HUDEP-2 (cell line): ENCODE measurements at regions not wholly inside any gene's neighbourhood (a gene's known extent, or its start where the extent isn't known, plus 50 kb on each side); places are given as distances from the start of the nearest gene placed in this dataset.
"Not testable (repeated sequence)": the region's sequence is repeated elsewhere in the genome, so short reads cannot be mapped to it uniquely, and the experiment has no call there.

Source experiments
- DNase-seq, 76 experiments: peaks; one replicate each; lab custom pipeline; 2025; ENCODE audit not compliant: unreplicated experiment in 76 of 76; lab: John Stamatoyannopoulos, UW

DNA sequence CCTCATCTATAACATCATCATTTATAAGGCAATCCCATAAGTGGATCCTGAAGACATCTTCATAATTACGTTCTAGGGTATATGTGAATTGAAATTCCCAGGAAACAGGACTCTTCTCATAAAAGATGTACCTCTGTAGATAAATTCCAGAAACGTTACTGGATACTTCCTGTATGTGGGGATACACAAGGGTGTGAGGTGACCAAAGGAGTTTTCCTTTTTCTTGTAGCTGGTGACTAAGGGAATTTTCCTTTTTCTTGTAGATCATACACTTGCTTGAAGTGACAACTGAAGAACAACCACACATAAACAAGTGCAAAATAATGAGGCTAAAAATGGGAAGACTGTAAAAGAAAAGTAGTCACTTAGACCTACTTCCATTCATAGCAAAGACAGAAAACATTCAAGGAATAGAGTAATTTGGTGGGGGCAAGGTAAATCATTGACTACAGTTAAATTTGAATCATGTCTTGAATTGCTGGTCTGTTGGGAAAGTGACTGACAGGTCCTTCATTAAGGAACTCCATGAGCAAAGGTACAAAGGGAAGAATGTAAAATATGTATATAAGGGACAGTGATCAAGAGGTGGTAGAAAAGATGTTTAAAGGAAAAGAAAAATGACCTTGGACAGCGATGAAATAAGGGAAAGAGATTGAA, 53.2 kb upstream of the UBE2E3 start:
- no peak for DNase-seq

DNA sequence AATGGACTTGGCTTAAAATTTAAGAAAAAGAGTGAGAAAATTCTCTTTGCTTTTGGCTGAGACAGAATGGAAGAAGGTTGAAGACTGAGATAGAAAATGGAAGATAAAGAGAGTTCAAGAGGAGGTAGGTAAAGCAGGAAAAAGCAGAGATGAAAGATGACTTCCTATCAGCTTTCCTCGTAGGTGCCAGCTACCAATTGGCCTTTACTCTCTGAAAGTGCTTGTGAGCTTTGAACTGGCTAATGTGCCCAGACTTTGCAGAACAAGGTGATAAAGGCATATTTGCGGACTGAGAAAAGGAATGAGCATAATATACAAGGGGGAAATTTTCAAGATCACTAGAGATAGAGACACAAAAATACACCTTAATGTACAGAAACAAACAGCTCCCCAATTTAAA, 54.7 kb upstream of the UBE2E3 start:
- DNase-seq, result no peak

DNA sequence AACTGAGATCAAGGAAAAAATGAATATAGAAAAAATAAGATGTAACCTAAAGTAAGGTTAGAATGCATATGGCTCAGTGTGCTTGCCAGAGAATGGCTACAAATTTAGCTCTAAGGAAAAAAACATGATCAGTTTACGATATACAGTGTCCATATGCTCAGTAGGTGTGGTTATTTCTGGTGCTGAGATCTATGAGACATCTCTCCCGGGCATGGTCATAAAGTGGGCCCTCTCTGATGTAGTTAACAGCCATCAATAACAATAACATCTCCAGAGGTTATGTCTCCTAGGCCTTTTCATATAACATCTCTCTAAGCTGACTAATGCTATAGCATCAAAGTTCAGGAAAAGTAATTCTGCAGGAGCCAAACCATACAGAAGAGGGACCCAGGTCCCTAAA, 56.3 kb upstream of the UBE2E3 start:
- DNase-seq, result no peak

DNA sequence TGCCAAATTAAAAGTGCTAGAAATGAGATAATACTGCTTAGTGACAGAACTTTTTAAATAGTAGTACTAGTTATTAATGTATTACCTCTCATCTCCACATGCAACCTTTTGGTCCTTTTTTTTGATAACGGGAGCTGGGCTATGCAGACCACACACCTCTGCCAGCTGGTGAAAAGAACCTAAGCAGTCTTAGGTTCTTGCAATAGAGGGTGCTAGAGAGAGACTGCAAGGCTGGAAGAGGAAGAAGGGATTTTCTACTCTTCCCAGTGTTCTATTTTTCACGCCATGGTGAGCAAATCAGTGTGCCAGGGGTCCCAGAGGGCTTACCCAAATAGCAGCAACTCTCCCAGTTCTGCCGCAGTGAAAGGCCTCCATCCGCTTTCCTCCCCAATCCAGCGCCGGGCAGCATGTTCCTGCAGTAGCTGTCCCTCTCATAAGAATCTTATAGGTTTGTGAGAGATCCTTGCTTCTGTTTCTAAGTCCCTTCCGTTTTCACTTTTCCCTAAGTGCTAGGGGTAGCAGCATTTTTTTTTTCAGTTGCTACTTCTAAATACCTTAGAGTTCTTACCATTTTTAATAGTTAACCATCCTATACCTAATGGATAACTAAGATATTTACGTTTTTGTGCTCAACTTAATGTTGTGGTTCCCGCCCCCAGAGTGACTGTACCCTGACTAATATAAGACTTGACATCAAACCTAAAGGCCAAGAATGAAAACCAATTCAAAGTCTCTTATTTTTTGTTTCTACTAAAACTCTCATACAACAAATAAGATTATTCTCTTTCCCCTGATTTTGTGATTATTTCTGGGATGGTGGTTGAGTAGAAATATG, 69.4 kb upstream of the UBE2E3 start:
- DNase-seq, result peak in 1 of 76 experiments; percentile 1

DNA sequence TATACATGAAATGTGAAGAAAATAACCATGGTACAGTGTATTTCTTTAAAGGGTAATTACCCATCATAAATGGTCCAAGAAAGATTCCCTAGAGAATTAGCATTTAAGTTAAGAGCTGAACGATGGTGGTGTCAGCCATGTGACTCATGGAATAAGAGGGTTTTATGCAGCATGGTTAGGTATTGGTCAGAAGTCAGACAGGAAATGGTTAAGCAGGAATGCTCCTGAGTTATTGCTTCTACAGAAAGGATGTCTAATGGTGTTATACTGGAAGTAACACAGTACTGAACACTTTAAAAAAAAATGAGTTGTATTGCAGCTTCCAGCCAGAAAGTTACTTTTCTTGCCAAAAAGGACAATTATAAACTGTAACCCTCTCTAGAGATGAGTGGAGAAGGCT, 72.7 kb upstream of the UBE2E3 start:
- no peak for DNase-seq

DNA sequence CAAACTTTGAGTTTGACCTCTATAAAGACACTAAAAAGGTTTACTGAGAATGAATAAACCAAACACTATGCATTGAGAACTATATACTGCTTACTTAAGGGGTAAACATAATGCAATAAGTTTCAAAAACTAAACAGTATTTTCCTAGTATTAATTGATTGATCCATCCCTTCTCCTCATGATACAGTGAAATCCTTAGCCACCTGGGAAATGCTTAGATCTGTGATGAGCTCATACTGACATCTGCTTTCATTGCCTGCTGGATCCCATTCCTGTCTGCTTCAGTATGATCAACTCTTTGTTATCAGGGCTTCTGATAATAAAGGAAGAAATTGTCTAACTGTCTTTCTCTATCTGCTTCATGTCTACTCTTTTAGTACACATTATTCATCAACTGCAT, 74.9 kb upstream of the UBE2E3 start:
- no peak for DNase-seq

DNA sequence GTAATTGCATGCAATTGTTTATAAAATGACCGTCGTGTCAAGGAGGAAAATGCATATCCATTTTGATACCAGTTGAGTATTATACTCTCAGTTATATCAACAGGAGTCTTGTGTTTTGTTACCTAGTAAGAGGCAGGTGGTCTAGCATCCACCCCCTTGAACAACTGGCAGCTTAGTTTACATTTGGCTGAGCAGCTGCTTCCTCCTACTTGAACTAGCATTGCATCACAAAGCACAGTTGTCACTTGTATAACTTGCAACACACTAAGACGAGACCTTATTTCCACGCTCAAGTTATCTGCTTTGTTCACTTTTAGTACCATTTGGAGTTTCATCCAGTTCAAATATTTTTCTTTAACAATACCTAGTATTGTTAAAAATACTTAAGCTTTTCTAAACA, 75.4 kb upstream of the UBE2E3 start:
- no peak for DNase-seq

DNA sequence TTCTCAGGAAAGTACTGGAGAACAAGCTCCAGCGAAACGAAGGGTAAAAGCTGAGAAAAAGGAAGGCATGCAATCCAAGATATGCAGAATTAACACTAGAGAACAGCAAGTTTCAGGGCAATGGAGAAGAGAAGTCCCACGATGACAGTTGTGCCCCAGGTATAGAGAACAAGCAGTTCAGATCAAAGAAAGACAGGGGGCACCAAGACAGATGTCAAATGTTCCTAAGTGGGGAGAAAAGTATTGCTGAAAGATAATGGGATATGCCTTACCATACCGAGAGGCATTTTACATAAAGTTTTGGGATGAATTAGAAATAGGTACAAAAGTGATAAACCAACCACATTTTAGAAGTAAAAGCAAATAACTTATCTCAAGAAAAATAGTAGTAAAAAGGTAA, 79.1 kb upstream of the UBE2E3 start:
- DNase-seq, result no peak

DNA sequence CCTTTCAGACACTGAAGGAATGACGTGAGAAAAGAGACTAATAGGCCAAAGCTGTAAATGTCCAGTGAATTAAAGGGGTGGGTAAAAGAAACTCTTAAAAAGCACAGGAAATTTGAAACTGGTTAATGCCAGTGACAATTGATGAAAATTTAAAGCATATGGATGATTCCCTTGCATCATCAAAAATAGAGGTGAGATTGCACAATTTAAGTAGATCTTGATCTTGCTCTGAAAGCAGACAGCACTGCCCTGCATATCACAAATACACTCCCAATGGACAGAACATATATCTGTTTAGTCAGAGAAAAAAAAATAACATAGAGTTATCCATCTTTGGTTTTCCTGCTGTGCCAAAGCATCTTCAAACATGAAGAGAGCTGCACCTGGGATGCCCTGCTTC, 86.7 kb upstream of the UBE2E3 start:
- DNase-seq, result no peak

DNA sequence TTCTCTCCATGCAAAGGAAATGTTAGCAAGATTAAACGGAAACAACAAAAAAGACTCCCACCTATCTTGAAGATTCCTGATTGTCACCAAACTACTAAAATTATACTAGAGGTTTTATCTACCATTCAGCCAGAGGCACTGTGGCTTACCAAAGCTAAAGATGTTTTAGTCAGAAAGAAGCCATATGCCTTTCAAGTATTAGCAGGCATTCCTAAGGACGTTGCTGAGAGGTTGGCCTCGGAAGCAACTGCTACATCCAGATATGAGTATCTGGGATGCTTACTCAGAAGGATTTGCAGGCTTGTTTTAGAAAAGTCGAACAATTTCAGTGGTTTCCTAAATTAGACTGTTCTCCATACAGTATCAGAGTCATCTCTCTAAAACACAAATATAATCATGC, 88.3 kb upstream of the UBE2E3 start:
- DNase-seq, result no peak

DNA sequence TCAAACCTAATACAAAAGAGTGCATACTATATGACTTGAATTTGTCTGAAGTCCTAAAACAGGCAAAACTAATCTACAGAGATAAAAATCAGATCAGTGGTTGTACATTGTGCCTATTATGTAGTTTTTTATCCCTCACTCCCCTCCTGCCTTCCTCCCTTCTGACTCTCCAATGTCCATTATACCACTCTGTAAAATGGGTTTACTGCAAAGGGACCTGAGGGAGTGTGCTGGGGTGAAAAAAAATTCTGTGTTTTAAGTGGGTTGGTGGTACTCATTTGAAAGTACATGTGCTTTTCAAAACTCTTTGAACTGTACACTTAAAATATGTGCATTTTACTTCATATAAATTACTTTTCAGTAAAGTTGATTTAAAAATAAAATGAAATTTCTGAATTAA, 89.0 kb upstream of the UBE2E3 start:
- no peak for DNase-seq

DNA sequence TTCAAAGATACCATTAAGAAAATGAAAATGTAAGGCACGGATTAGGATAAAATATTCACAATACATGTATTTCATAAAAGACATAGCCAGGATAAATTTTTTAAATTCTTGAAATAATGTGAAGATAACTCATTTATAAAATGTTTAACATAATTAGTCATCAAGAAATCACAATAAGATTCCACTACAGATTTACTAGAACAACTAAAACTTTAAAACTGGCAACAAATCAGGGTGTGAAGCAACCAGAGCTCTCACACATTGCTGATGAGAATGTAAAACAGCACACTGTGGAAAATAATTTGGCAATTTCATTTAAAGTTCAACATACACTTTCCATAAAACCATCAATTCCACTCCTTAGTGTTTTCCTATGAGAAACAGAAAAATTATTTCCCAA, 89.6 kb upstream of the UBE2E3 start:
- no peak for DNase-seq

DNA sequence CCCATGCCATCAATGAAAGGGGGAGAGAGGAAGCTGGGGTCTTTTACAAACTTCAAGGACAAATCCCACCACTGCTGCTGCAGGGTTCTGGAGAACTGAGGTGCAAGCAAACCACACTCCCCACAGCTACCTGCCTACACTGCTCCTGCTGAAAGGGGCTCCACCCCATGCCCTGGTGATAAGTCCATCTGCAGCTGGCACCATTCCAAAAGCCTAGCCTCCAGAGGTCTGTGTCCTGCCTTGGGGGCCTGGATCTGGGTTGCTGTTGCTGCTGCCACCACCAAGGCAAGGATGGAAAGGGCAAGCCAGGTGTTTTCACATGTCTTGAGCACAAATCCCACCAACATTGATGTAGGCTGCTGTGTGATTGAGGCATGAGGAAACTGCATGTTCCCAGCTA, 97.4 kb upstream of the UBE2E3 start:
- DNase-seq, result no peak

DNA sequence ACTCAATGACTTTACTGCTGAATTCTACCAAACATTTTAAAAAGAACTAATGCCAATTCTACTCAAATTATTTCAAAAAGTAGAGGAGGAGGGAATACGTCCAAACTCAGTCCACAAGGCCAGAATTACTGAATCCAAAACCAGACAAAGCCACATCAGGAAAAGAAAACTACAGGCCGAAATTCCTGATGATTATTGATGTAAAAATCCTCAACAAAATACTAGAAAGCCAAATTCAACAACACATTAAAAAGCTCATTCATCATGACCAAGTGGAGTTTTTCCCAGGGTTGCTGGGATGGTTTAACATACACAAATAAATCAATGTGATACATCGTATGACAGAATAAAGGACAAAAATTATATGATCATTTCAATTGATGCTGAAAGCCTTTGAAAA, 103.9 kb upstream of the UBE2E3 start:
- no peak for DNase-seq

DNA sequence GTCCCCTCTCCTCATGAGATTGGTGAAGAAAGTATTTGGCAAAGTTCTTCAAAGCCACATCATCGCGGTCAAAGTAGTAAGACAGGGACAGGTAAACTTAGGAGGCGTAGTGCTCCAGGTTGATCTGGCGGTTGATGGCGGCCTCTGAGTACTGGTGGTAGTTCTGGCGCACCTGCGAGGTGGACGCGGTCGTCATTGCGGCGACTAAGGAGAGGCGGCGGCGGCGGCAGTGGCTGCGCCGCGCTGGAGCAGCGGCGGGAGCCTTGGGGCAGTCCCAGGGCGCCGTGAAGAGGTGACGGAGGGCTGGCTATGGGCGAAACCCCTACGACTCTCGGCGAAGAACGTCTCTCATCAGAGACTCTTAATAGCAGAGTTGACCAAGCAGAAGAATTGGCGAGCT, 107.2 kb upstream of the UBE2E3 start:
- no peak for DNase-seq

DNA sequence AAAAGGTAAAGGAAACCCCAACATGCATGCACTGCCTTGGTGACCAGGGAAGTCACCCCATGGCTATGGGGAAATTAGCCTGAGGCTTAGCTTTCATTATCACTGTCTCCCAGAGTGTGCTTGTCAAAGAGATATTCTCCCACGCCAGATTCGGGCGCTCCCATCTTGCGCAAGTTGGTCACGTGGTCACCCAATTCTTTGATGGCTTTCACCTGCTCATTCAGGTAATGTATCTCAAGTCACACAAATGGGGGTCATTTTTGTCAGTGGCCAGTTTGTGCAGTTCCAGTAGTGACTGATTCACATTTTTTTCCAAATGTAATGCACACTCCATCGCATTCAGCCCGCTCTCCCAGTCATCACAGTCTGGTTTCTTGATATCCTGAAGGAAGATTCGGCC, 107.6 kb upstream of the UBE2E3 start:
- DNase-seq, result not testable (repeated sequence)

DNA sequence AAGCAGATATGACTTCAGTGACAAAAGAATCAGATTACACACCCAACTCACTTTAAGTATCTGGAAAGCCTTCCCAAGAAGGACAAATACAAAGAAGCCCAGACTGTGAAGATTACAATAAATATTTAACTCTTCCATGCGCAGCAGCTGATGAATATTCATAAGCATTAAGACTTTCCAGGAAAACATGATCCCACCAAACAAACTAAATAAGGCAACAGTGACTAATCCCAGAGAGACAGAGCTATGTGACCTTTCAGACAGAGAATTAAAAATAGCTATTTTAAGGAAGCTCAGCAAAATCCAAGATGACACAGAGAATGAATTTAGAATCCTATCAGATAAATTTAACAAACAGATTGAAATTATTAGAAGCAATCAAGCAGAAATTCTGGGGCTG, 108.2 kb upstream of the UBE2E3 start:
- DNase-seq, result no peak

DNA sequence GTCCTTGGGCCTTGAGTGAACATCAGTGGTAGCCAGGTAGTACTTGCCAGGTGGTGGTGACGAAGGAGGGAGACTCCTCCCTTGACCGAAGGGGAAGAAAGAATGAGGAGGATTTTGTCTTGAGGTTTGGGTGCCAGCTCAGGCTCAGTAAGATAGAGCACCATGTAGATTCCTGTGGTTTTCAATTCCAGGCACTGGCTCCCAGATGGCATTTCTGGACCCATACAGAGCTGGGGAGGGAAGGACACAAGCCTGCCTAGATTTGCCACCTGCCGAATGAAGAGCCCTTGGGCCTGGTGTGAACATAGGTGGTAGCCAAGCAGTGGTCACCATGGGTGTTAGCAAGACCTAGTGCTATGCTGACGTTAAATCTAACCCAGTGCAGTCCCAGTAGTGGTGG, 108.8 kb upstream of the UBE2E3 start:
- no peak for DNase-seq

DNA sequence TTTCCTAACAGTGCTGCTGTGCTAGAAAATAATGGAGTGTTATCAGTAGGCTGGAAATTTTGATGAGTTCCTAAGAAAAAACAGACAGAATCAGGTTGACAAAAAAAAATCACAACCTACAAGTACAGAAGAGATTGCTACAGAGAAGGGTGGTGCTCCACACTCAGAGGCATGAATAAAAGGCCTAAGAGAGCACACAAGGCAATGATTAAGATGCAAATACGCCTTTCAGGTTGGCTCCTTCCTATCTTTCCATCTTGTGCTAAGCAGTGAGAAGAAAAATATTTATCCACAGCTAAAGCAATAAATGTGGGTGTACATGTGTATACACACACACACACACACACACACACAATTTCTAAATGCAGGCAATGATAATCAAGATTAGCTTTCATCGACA, 130.6 kb upstream of the UBE2E3 start:
- no peak for DNase-seq

DNA sequence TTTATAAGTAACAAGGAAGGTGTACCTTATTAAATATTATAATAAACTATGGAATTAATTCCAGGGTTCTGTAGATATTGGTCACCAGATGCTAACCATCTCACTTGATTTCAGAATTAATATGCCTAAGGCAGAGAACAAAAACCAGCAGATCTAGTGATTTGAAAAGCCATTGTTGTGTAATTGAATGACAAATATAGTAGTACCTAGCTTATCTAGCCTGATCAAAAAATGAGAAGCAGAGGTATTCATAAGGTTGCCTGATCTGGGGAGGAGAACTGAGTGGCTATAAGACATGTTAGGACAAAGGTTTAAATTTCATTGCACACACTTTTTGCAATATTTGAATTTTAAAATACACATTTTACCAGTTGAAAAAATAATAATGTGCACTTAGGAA, 132.0 kb upstream of the UBE2E3 start:
- DNase-seq, result no peak

DNA sequence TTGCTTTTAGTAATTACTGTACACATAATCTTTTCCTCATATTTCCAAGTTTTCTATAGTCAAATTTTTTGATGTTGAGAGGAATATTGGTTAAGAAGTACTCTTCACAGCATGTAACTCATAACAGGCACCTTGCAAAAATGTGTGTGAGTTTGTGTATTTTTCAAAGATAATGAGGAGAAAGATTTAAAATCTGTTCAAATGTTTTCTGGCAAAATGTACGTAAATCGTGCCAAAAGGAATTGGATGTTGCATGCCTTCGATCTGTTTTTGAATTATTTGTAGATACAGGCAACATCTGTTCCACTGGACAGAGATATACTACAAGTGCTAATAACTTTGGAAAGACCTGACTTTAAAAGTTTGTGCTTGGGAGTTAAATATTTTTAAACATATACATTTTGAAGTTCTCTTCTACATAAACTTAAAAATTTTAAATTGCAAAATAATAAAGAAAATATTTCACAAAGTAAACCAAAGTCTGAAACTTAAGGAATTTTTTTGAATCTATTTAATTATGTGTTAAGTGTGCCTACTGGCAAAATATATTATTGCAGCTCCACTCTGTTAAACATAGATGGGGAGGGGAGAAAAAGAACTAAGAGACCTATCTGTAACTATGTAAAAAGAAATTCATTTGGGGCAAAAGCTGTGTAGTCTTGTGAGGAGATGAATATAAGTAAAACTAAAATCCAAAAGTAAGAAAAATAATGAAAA, 133.5 kb upstream of the UBE2E3 start:
- no peak for DNase-seq

DNA sequence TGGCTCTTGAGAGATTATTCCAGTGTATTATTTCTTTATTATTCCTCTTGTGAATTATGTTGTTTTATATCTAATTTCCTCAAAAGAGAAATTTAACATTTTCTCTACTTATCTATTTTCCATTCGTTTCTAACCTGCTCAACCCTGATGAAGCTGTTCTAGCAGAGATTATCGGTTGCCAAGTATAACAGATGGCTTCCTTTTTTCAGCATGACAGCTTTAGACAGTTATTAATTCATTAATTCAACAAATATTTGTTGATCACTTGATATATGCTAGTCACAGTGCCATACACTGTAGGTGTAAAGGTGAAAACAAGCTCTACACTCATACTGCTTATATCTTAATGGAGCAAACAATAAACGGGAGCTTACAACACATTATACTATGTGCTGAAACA, 137.9 kb upstream of the UBE2E3 start:
- DNase-seq, result no peak
